ENCODE measurements at regions not wholly inside any gene's neighbourhood (a gene's known extent, or its start where the extent isn't known, plus 50 kb on each side); places are given as distances from the start of the nearest gene placed in this dataset.
"Not testable (repeated sequence)": the region's sequence is repeated elsewhere in the genome, so short reads cannot be mapped to it uniquely, and the experiment has no call there.

GRCh38 chr5:41995193-41995592 is 70.1 kb downstream of the FBXO4 start:
- no peak for DNase-seq

- DNase-seq = no peak
These were observed 76.6 kb downstream of the FBXO4 start for GRCh38 chr5:42001673-42002072.

- not testable (repeated sequence) for DNase-seq
These were observed 78.8 kb downstream of the FBXO4 start for GRCh38 chr5:42003852-42004251.

DNA sequence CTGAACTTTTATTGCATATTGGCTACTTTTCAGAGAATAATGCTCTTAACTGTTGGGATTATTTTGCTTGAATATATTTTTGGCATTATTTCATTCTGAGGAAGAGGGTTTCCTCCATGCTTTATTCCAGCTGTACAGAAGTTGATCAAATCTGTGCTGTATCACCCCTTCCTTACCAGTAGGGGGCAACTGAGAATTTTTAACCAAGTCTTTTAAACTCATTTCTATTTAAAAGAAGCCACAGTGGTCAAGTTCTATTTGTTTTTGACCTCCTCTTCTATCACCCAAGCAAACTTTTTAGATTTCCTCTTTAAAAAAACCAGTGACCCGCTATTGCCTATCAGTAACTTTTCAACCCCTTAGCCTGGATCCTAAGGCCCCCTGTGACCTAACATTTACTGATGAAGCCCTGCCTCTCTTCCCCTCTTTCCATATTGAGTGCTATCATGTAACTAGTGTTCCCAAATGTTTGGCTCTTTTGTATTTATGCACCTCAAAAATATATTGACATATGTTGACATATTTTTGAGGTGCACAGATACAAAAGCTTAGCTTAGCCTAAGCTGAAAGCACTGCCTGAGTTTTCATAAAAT is 80.6 kb downstream of the FBXO4 start:
- DNase-seq = no peak

GRCh38 chr5:42013561-42013960 is 88.5 kb downstream of the FBXO4 start:
- no peak for DNase-seq

DNA sequence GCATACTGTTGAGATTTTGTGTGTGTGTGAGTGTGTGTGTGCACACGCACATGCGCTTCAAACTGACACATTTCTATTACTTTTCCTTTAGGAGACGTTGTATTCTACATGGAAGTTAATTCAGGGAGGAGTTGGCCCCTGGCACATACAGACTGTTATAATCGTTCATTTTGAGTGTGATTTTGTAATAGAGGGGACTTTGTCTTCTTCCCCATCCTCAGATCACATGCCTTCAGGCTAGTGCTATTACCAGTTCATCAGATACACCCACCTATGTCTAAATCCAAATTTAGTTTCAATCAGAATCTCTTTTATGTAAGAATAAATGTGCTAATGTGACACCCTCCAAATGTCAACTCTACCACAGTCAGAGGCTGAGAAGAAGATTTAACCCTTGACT is 90.2 kb downstream of the FBXO4 start:
- DNase-seq = no peak

DNA sequence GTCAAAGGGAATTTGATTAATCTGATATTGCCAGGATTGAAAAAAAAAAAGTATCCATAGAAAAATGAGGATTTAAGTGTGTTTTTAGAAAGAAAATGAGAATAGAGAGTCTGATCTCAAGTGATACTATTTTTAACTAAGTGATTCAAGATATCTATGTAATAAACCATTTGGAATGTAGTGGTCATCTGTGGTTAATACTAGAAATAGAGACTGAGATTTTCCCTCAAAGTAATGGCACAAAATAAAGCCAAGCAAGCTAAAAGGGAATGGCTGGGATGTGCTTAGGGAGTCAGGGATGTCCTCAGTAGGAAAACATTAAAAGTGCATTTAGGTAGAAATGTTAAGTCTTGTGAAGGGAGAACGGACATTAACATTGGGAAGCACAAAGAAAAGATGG is 90.6 kb downstream of the FBXO4 start:
- DNase-seq = no peak

- no peak for DNase-seq
These were observed 95.9 kb downstream of the FBXO4 start for GRCh38 chr5:42020788-42021530.

DNA sequence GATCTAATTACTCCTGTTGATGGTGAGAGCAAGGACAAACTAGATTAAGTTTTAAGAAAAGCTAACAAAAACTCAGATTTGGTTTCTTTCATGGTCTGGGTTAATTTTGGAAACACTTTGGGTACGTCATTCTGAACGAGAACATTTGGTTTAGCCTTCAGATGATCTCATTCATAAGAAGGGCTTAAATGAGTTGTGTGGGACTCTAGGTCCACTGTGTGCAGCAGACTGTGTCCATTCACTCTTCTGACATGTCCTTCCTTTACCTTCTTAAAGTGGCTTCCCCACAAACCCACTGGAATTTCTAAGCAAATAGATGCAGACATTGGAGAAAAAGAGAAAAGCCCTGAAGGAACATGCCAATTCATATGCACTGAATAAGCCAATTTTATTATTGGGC is 96.8 kb downstream of the FBXO4 start:
- no peak for DNase-seq

- DNase-seq = no peak
These were observed 97.4 kb downstream of the FBXO4 start for GRCh38 chr5:42022383-42022972.

- DNase-seq = no peak
These were observed 101.4 kb downstream of the FBXO4 start for GRCh38 chr5:42026446-42026845.

GRCh38 chr5:42032137-42032536 is 107.1 kb downstream of the FBXO4 start:
- no peak for DNase-seq

DNA sequence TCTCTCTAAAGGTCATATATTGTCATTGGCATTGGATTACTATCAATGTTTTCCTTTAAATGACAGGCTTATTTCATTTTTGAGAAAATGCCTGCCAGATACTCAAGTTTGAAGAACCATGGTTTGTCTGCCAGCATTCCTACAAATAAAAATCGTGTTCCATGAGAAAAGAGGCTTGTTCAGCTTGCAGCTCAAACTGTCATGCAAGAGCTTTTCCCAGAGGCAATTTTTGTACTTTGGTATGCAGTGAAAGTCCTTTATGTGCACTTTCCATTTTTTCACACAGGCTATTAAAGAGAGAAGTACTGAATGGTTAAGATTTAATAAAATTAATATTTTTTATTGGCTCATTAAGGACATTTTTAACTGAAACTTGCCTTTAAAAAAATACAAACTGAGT is 110.4 kb downstream of the FBXO4 start:
- DNase-seq = no peak

DNA sequence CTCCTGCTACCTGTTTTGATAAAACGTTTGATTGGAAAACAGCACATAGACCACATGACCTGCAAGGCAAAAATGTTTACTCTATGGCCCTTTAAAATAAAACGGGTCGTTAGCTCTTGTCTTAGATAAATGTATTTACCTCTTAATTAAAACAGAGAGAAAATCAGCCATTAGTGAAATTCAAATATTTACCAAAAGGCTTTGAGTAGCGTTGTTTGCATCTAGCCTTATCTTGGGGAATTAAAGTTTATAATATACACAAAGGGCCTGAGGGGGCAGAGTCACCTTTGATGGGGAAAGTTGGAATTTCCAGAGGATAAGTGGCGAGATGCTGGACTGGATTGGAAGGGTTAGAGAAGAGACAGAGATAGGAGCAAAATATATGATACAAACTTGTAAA is 111.3 kb downstream of the FBXO4 start:
- DNase-seq = no peak

DNA sequence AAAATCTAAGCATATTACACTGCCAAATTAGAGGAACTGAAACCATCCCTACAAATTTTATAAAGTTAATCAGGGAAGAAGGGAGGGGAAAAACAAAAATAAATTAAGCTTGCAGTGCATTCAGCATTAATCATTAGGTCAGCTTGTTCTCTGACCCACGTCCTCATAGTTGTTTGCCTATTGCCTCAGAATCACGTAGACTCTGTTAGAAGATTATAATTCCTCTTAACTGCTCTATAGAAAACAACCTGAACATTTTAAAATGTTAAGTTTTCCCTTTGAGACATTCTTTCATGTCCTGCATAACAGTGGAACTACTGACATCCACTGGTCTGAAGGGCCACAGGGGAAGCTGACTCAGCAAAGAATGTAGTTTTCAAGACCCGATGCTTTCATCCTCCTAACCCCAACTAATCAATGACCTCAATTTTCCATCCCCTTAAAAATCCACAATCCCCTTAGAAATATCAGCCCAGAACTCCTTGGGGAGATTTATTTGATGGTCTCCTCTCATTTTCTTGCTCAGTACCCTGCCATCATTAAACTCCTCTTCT is 112.4 kb downstream of the FBXO4 start:
- DNase-seq = no peak

- no peak for DNase-seq
These were observed 118.3 kb downstream of the FBXO4 start for GRCh38 chr5:42043400-42043799.

GRCh38 chr5:42057254-42057690 is 132.2 kb downstream of the FBXO4 start:
- peak; percentile 23 for DNase-seq

DNA sequence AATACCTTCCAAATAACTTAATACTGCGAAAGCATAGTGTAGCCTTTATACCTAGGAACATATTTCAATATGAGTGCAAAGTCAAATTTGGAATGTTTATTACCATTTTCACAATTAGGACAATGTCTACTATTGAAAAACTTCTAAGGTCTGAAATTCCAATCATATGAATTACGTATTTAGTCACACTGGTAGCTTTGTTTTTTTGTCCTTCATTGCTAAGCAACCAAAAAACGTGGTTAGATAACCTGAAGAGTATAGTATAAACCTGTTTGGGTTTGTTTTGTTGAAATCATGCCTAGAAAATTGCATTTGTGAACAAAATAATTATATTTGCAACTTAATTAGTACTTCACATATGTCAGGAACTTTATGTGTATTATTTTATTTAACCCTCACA is 134.2 kb downstream of the FBXO4 start:
- DNase-seq = no peak

DNA sequence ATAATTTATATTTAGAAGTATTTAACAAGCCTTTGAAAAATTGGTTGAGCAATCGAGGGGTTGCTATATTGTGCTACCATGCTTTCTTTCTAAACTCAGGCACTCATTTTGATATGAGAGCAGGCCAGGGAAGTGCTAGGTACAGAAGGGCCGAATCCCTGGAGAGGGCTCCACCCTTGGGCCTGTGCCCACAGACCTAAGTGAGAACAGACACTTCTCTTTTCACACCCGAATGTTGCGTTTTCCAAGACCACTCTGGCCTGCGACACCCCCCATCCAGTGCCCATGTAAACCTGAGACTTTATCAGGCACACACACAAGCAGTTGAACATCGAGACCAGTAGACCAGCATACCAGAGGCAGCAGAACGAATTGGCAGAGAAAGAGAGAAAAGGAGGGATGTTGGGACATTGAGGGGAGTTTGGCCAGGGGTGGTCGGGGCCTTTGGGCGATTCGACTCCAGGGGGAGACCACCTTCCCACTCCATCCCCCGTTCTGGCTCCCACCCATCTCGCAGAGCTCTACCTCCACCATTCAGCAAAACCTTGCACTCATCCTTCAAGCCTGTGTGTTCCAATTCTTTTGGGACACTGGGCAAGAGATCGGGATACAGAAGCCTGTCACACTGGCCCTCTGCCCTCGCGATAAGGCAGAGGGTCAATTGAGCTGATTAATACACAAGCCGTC is 134.8 kb downstream of the FBXO4 start:
- DNase-seq = no peak

DNA sequence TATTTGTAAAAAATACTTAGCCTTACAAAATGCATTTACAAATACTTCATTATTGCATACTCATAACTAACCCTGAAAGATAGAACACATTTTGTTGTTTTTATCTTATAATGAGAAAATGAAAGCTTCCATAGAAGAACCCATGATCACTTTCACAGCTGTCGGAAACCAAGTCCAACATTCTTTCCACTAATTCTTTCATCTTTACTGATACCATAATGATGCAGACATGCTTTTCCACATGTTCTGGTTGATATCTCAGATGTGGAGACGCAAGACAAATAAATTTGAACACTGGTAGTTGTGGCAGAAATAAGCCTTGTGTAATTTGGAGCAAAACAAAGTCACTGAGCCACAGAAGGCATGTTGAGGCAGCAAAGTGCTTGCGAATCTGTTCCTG is 136.0 kb downstream of the FBXO4 start:
- DNase-seq = no peak

GRCh38 chr5:42064821-42065220 is 139.7 kb downstream of the FBXO4 start:
- no peak for DNase-seq

DNA sequence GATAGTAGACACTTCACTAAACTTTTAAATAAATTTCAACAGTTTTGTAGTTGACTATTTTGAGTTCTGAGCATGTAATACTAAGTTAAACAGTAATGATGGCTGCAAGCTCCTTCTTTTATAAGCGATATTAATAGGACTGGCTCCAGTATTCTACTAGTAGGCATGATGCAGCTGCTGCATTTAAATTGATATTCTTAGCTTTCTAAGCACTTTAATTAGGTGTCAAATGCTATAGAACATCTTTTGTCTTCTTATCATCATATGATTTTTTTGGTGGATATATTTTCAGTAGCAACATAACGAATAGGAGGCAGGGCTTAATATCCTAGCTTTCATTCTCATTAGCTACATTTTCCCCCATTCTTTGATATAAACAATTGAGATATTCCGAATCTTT is 141.1 kb downstream of the FBXO4 start:
- DNase-seq = no peak

DNA sequence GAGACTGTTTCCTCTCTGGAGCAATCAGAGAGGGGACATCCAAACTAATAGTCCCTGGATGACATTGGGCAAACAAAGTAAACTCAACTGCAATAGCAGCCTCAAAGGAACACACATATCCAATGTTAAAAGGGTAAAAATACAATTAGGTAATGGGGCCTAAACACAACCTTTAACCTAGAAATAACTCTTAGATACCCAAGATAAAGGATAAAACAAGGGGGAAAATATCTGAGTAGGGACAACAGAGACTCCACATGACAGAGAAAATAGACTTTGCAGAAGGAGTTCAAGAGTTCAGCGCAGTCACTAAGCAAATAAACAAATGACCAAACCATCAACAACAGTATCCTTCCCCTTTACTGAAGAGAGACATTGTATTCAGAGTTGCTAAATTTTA is 149.3 kb downstream of the FBXO4 start:
- no peak for DNase-seq

DNA sequence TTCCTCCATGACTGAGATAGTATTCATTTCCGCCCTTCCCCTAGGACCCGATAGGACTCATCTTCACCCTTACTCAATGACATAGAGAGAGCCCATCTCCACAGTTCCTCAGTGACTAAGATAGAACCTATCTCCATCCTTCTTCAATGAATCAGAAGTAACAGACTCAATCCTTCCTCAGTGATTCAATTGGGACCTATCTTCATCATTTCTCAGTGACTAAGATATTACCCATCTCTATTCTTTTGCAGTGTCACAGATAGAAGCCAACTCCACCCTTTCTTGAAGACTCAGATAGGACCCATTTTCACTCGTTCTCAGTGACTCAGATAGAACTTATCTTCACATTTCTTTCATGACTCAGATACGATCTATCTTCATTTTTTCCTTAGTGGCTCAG is 164.6 kb downstream of the FBXO4 start:
- no peak for DNase-seq

Measured in KG1 (cell line).